ENCODE measurements at regions not wholly inside any gene's neighbourhood (a gene's known extent, or its start where the extent isn't known, plus 50 kb on each side); places are given as distances from the start of the nearest gene placed in this dataset.

DNA sequence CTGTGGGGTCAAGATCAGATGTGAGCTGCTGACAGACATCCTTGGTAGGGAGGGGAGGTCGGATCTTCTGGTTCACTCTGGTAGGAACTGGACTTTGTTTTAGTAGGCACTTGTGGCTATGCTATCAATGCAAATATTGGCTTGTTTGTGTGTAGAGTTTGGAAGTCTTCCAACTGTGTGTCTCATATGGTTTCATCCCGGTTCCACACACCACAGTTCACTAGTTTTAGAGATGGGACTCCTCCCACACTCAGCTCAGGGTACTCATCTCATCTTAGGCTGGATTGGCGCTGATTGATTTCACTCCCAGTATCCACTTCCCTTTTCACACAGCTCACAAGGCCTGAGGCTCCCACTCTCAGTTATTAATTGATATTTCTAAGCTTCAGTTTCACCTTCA lies 161.3 kb downstream of the THBS2 start:
- TF ChIP-seq CTCF (IDR thresholded peaks at IDR 0.05) (no peak), EP300 (IDR thresholded peaks at IDR 0.05) (no peak)

All from stomach (tissue), 4 donors.